Activated CD4-positive, alpha-beta T cell treated with anti-CD3 and anti-CD28 coated beads for 1 hour (primary cell): ENCODE measurements at regions not wholly inside any gene's neighbourhood (a gene's known extent, or its start where the extent isn't known, plus 50 kb on each side); places are given as distances from the start of the nearest gene placed in this dataset.
"Not testable (repeated sequence)": the region's sequence is repeated elsewhere in the genome, so short reads cannot be mapped to it uniquely, and the experiment has no call there.

Experiments used
- DNase-seq: peaks from one replicate; pipeline ENCODE4 v3.0.0-alpha.2; 2020

GRCh38 chrX:65879977-65880799 is 159.7 kb downstream of the VSIG4 start:
- no peak for DNase-seq

GRCh38 chrX:65878456-65878855 is 161.4 kb downstream of the VSIG4 start:
- no peak for DNase-seq

- DNase-seq = no peak
Observed at GRCh38 chrX:65877953-65878352, 161.9 kb downstream of the VSIG4 start.

GRCh38 chrX:65875614-65876013 is 164.3 kb downstream of the VSIG4 start:
- not testable (repeated sequence) for DNase-seq

- DNase-seq = no peak
Observed at GRCh38 chrX:65874765-65875164, 165.1 kb downstream of the VSIG4 start.

GRCh38 chrX:65874110-65874509 is 165.8 kb downstream of the VSIG4 start:
- no peak for DNase-seq

- DNase-seq = no peak
Observed at GRCh38 chrX:65873385-65873784, 166.5 kb downstream of the VSIG4 start.

GRCh38 chrX:65871671-65872311 is 168.1 kb downstream of the VSIG4 start:
- no peak for DNase-seq

- DNase-seq = not testable (repeated sequence)
Observed at GRCh38 chrX:65870544-65870943, 169.3 kb downstream of the VSIG4 start.

- DNase-seq = no peak
Observed at GRCh38 chrX:65866773-65867172, 173.1 kb downstream of the VSIG4 start.

- DNase-seq = no peak
Observed at GRCh38 chrX:65866146-65866545, 173.7 kb downstream of the VSIG4 start.

GRCh38 chrX:65862638-65863037 is 177.2 kb downstream of the VSIG4 start:
- no peak for DNase-seq

- no peak for DNase-seq
Observed at GRCh38 chrX:65859299-65859698, 180.6 kb downstream of the VSIG4 start.

GRCh38 chrX:65854437-65854836 is 185.4 kb downstream of the VSIG4 start:
- not testable (repeated sequence) for DNase-seq

- not testable (repeated sequence) for DNase-seq
Observed at GRCh38 chrX:65851306-65851705, 183.9 kb downstream of the MSN start.

GRCh38 chrX:65850821-65851220 is 183.4 kb downstream of the MSN start:
- not testable (repeated sequence) for DNase-seq

GRCh38 chrX:65846974-65847373 is 179.5 kb downstream of the MSN start:
- no peak for DNase-seq

- no peak for DNase-seq
Observed at GRCh38 chrX:65841263-65841662, 173.8 kb downstream of the MSN start.

GRCh38 chrX:65838674-65839073 is 171.2 kb downstream of the MSN start:
- no peak for DNase-seq

- DNase-seq = no peak
Observed at GRCh38 chrX:65837875-65838549, 170.6 kb downstream of the MSN start.

- DNase-seq = no peak
Observed at GRCh38 chrX:65831268-65831667, 163.8 kb downstream of the MSN start.

GRCh38 chrX:65828599-65828998 is 161.1 kb downstream of the MSN start:
- no peak for DNase-seq

- not testable (repeated sequence) for DNase-seq
Observed at GRCh38 chrX:65825226-65825625, 157.8 kb downstream of the MSN start.
